GM12873 (cell line): ENCODE measurements at regions not wholly inside any gene's neighbourhood (a gene's known extent, or its start where the extent isn't known, plus 50 kb on each side); places are given as distances from the start of the nearest gene placed in this dataset.

Source experiments
- TF ChIP-seq, protein P1 (sequence below): IDR thresholded peaks from 2 replicates; pipeline ENCODE4 v1.5.1; 2012; ENCODE audit warnings: low read depth, mild to moderate bottlenecking, moderate library complexity, low read length, control low read depth; ENCODE audit not compliant: insufficient read depth; ENCODE audit errors: missing control alignments

DNA sequence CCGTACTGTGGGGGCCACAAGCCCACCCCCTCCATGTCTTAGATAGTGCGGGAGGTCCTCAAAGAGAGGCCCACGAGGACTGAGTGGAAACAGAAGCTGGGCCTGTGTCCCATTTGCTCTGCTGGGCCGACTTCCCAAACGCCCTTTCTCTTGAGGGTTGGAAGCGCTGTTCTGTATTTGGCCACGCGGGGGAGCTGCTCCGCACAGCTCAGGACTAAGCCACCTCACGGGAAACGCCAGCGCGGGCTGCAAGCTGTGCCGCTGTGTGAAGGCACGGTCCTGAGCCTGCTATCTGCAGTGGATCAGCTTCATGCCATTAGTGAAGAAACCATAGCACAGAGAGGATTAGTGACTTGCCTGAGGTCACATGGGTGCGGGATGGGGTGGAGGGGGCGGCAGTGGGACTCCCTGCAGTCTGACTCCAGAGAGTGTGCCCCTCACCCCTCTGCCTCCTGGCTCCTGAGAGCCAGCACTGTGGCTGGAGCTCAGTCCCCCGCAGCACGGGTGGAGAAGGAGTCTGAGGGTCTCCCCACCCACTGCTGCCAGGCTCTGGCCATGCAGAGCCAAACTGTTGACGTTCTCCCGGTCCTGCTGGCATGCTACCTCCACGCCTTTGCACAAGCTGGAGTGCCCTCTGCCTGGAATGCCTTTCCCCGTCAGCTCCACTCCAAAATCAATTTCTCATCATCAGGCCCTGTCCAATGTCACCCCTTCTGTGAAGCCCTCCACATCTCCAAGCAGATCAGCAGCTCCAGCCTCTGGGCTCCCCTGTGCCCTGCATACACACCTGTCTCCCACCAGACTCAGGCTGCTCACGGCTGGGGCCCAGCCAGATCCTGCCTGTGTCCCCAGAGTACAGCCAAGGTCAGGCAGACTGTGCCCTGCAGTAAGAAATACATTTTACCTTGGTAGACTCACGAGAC lies 51.5 kb upstream of the LRRC32 start:
- TF ChIP-seq, protein P1, sequence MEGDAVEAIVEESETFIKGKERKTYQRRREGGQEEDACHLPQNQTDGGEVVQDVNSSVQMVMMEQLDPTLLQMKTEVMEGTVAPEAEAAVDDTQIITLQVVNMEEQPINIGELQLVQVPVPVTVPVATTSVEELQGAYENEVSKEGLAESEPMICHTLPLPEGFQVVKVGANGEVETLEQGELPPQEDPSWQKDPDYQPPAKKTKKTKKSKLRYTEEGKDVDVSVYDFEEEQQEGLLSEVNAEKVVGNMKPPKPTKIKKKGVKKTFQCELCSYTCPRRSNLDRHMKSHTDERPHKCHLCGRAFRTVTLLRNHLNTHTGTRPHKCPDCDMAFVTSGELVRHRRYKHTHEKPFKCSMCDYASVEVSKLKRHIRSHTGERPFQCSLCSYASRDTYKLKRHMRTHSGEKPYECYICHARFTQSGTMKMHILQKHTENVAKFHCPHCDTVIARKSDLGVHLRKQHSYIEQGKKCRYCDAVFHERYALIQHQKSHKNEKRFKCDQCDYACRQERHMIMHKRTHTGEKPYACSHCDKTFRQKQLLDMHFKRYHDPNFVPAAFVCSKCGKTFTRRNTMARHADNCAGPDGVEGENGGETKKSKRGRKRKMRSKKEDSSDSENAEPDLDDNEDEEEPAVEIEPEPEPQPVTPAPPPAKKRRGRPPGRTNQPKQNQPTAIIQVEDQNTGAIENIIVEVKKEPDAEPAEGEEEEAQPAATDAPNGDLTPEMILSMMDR = peak; percentile 93

DNA sequence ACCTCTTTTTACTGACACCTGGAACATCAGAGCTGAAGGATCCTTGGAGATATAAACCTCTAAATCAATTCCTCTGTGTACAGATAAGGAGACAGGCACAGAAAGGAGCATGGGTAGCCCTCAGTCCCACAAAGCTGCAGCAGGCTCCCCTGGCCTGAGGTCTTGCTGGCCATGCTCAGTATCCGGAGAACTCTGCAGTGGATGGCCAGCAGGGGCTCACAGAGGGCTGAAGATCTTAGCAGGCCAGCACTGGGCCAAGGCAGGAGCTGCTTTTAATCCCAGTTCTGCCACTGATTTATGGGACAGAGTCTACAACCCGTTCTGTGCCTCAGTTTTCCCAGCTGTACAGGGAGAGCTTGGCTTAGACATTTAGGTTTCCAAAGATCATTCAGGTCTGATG lies 52.6 kb upstream of the LRRC32 start:
- TF ChIP-seq, protein P1 = no peak

DNA sequence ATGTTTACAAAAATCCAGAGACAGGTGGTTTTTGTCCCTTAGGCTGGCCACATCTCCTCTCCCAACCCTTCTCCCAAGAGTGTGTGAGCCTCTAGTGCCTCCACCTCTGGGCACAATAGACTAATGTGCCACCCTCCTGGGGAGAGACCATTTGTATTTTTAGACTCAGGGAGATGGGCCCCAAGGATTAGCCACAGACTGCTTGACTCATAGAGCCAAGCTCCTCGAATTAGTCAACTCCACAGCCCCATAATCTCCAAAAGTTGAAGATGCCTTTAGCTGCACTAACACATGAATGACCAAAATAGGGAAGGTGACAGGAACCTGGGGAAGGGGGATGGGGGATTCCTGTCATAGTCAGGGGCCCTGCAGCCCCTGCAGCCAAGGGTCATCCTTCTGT lies 53.0 kb upstream of the LRRC32 start:
- TF ChIP-seq, protein P1 = no peak

DNA sequence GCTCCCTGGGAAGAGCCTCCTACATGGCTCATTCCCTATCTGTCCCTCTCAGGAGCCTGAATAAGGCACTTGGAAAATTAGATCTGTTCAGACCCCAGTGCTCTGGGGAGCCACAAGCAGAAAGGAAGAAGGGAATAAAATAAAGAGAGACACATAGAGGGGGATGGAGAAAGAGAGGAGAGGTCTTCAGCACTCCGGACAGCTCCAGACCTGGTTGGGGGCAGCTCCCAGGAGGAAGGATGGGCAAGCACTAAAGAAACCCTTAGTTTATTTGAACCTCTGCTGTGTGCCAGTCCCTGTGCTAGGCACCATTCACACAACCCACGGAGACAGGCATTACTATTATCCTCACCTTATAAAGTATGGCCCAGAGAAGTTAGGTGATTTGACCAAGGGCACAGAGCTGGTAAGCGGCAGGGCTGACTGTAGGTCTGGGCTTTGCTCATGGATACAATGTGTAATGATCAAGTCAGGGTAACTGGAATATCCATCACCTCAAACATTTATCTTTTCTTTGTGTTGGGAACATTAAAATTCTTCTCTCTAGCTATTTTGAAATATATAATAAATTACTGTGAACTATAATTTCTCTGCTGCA lies 53.7 kb upstream of the LRRC32 start:
- TF ChIP-seq, protein P1 = no peak

DNA sequence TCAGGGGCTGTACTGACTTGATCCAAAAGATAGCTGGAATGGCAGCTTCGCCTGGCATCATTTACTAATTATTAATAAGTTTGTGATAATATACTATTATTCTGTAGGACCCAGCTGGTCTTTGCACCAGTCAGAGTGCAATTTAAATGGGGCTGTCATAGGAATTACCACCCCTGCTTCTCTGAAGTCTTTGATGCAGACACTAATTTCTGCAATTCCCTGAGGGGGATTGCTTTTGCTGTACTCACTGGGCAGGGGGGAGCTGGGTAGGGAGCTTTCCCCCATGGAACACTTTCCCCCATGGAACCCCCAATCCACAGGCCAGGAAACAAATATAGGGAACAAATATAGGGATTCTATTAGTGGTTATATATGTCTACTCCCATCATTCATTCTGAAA lies 54.9 kb upstream of the TSKU start:
- TF ChIP-seq, protein P1 = no peak

DNA sequence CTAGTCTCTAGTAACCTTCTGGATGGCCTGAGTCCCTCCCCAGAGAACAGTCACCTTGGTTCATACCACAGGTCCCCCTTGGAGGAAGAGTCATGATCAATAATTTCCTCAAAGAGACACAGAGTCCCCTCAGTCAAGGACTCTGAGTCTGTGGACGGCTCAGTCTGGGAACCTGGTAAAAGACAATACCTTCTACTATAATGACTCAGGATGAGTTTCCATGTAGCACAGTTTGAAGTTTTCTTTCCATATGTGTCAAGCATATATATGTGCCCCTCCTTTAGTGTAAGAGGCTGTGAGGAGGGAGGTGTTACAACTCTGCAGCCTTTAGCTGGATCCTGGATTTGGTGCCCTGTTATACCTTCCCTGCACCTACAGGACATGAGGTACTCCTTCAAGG lies 54.4 kb upstream of the TSKU start:
- TF ChIP-seq, protein P1 = no peak

DNA sequence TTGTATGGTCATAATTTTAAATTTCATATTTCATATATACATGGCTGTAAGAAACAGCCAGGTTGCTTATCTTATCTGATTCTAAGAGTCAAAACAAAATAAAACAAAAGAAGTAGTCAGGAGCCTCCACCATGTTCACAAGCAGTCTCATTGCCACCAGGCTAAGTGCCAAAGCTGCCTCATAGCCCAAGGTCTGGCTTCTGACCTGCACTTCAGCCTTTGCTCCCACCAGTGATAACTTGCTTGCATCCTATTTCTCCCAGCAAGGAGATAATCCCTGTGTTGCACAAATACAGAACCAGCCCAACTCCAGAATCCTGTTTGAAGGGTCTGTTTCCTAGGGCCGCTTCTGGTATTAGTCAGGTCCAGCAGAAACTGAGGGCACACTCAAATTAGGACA lies 53.9 kb upstream of the TSKU start:
- TF ChIP-seq, protein P1 = no peak
